Bronchial epithelial cell (primary cell): ENCODE measurements at regions not wholly inside any gene's neighbourhood (a gene's known extent, or its start where the extent isn't known, plus 50 kb on each side); places are given as distances from the start of the nearest gene placed in this dataset.

ENCODE experiments used
- DNase-seq: peaks from one replicate; pipeline ENCODE4 v3.0.0-alpha.2; 2010; ENCODE audit warnings: low read depth
- FAIRE-seq: peaks from 2 replicates; lab custom pipeline; 2011; peaks lifted over from hg19 to GRCh38; lab: Jason Lieb, UNC
- H3K27me3 ChIP-seq: 2 replicates; pipeline ENCODE4 v1.5.1; 2011; ENCODE audit warnings: low read length; ENCODE audit not compliant: control insufficient read depth, insufficient read depth
- H3K36me3 ChIP-seq: 2 replicates; pipeline ENCODE4 v1.5.1; 2011; ENCODE audit warnings: low read length; ENCODE audit not compliant: control insufficient read depth, insufficient read depth
- H3K4me3 ChIP-seq: 2 replicates; pipeline ENCODE4 v1.5.1; 2011; ENCODE audit warnings: mild to moderate bottlenecking, low read depth, low read length, control low read depth
- CTCF ChIP-seq: IDR thresholded peaks from 2 replicates; pipeline ENCODE4 v1.5.1; 2011; ENCODE audit warnings: mild to moderate bottlenecking, moderate library complexity, low read length, control low read depth, inconsistent platforms; ENCODE audit not compliant: insufficient read depth, severe bottlenecking

DNA sequence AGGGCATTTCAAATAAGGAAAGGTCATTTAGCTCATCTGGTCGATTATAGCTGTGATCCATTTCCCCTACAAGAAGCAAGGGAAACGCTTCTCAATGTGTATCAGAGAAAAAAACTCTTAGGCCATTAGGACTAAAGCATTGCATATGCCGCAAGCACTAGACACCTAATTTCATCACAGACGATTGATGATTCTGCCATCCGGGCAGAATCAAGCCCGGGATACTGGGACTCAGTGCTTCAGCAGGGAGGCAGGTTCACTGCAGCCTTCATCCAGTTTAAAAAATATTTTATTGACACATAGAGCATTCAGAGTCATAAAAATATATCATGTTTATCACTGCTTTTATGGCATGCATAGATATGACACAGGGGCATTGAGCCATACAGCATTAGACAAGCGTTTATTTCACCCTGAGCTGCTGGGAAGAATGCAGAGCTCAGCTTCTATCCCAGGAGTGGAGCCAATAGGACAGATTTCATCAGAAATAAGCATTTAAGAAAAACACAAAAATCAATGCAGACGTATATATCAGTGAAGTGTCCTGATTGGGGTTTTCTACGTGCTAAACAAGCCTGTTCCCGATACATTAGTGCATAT is 806.9 kb downstream of the GALC start:
- no peaks in the 10 kb centered on the region for H3K27me3 ChIP-seq

DNA sequence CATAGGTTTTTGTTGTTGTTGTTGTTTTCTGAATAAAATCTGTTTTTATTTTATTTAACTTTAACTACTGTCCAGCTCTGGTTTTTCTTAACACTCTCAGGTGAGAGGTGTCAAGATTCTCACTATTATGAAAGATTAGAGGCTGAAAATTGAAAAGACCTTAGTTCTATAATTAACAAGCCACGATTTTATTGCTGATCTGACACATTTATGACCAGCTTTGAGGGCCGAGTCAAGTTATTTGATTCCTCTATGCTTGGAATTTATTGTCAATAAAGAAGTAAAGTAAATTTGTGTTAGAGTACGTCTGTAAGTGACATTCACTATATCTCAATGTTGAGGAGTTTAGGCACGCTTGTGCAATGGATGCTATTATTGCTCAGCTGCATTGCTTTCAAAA is 808.8 kb downstream of the GALC start:
- no peak overlapping the region for H3K4me3 ChIP-seq
- no peak for FAIRE-seq
- TF ChIP-seq CTCF: no peak

More for the DNA sequence above, 806.9 kb downstream of the GALC start:
- no peak for TF ChIP-seq CTCF
- DNase-seq (no peak), FAIRE-seq (no peak)
- Histone ChIP-seq H3K4me3 (no peak overlapping the region), H3K36me3 (no peaks in the 10 kb centered on the region)

DNA sequence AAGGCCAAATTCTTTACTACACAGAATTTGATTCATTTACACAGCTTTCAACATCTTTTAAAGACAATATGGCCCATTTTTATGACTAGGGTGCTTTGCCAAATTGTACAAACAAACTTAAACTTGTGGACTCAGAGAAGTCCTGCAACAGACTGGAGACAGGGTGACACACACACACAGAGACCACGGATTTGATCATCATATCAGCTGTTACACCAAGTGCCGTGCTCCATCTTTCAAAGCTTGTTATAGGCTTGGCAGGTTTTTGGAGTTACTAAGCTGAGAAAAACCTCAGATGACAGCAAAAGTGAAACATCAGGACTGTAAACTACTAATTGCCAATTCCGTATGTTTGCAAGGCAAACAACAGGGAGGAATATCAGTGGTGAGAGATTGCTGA is 811.7 kb downstream of the GALC start:
- FAIRE-seq: no peak
- H3K27me3 ChIP-seq: no peaks in the 10 kb centered on the region
- DNase-seq: no peak

More for the DNA sequence above, 808.8 kb downstream of the GALC start:
- Histone ChIP-seq H3K27me3 (no peaks in the 10 kb centered on the region), H3K36me3 (no peaks in the 10 kb centered on the region)
- DNase-seq: no peak

DNA sequence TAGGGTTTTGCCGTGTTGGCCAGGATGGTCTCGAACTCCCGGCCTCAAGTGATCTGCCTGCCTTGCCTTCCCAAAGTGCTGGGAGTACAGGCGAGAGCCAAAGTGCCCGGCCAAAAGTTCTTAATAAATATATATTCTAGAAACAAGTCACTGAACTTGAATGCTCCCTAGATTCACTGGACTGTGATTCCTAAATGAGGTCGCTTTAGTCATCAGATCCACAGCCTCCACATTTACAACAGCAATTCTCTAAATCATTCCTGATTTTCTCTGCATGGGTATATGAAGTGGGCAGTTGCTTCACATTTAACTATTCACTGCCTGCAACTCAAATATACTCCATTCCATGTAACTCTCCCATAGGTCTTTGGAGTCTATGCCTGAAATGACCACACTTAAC is 813.0 kb downstream of the GALC start:
- FAIRE-seq: no peak
- DNase-seq: no peak
- Histone ChIP-seq H3K4me3 (no peak overlapping the region), H3K36me3 (no peaks in the 10 kb centered on the region), H3K27me3 (no peaks in the 10 kb centered on the region)
- TF ChIP-seq CTCF: no peak

More for the DNA sequence above, 811.7 kb downstream of the GALC start:
- no peaks in the 10 kb centered on the region for H3K36me3 ChIP-seq
- no peak for TF ChIP-seq CTCF
- H3K4me3 ChIP-seq: no peak overlapping the region

DNA sequence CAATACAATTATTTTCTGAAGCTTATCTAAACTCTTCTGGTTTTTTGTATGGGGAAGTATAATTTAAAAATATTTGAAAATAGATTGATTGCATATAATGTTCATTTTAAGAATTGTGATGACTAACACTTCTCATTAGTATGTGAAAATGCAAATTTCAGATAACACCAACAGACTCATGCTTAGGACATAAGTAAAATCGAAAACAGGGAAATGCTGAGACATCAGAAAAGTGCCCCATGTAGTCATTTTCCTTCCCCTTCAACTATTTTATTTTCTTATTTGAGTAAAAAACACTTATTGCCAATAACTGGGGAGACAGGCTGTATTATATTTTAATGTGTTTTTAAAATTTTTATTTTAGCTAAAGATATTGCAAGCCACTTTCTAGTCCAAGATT is 814.7 kb downstream of the GALC start:
- no peak for DNase-seq
- Histone ChIP-seq H3K27me3 (no peaks in the 10 kb centered on the region), H3K36me3 (no peaks in the 10 kb centered on the region), H3K4me3 (no peak overlapping the region)
- FAIRE-seq: no peak
- no peak for TF ChIP-seq CTCF

- H3K36me3 ChIP-seq: no peaks in the 10 kb centered on the region
- H3K27me3 ChIP-seq: no peaks in the 10 kb centered on the region
- H3K4me3 ChIP-seq: no peak overlapping the region
- TF ChIP-seq CTCF: no peak
- no peak for DNase-seq
- FAIRE-seq: no peak
Measured at GRCh38 chr14:87175175-87175574, 817.8 kb downstream of the GALC start.
